Femur (tissue), 1 donor: ENCODE measurements at regions not wholly inside any gene's neighbourhood (a gene's known extent, or its start where the extent isn't known, plus 50 kb on each side); places are given as distances from the start of the nearest gene placed in this dataset.
"Not testable (repeated sequence)": the region's sequence is repeated elsewhere in the genome, so short reads cannot be mapped to it uniquely, and the experiment has no call there.

Experiments
- DNase-seq: peaks from one replicate; pipeline ENCODE4 v3.0.0-alpha.2; 2017

DNA sequence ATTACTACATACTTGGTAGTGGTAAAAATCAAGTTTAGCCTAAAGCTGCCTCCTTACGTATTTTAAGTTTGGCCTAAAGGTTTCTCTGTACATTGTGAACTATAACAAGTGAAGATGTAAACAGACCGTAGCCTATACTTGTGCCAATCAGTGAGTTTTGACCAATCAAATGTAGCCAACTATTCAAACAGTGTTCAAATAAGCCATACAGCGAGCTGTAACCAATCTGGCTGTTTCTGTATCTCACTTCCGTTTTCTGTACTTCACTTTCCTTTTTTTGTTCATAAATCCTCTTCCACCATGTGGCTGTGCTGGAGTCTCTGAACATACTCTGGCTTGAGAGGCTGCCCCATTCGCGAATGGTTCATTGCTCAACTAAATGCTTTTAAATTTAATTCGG lies 2504.6 kb downstream of the PCDH9 start:
- no peak for DNase-seq

DNA sequence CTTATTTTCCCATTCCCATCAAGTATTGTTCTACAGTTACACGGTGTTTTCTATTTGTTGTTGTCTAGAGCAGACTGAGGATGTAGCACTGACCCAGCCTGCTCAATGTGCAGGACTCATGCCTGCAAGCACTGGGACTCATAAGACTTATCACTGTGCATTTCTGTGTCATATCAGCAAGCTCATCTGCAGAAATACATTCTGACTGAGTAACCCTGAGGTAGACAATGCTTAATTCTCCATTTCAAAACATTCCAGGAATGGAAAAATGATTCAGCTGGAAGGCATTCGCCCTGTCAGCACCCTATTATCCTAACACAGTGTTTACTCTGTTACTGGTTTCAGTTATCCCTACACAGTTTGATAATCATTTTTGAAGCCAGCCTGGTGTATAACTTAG lies 2506.4 kb downstream of the PCDH9 start:
- no peak for DNase-seq

DNA sequence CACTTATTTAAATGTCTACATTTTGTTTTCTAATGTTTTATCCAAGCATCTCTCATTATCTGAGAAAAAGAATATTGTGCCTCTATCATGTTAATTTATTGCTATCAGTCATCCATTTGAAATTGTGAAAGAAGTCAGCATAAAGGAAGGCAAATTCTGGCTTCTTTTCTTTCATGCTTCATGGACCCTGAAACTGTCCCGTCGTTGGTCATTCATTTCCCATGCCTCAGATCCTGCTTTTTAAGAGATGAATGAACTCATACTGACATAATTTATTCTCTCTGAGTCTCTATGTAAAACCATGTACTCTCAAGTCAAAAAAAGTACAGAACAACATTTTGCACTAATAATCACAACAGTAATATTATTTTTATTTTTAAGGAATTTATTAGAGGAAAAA lies 2512.0 kb downstream of the PCDH9 start:
- no peak for DNase-seq

DNA sequence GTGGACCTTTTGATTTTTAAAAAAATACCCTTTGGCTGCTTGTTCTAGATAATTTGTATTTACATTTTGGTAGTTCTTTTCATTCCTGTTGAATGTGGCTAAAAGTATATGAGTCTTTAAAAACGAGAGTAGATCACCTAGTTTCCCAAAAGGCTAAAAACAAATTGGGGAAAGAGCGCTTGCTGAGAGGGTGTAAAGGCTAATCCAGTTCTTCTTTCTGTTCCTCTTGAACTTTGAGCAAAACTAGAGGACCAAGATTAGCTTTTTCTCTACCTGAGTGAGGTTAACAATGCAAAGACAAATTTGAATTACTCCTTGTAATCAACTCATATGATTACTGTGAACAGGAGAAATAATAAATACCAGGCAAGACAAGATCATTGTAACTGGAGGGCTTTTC lies 2513.2 kb downstream of the PCDH9 start:
- DNase-seq, result no peak

DNA sequence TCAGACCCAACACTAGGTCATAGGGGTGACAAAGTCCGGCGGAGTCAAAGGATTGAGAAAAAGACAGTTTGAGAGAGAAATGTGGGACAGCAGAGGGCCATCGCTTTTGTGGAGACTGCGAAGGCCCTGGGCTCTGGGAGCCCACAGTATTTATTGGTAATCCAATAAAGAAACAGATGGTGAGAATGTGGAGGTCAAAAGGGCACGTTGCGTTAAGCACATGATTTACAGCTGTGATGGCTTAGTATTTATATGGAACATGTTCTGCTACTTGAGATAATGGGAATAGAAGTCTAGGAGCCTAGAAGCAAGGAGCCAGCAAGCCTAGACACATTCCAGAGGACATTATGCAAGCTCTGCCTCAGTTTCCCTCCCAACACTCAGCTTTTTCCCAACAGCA lies 2521.1 kb downstream of the PCDH9 start:
- no peak for DNase-seq

DNA sequence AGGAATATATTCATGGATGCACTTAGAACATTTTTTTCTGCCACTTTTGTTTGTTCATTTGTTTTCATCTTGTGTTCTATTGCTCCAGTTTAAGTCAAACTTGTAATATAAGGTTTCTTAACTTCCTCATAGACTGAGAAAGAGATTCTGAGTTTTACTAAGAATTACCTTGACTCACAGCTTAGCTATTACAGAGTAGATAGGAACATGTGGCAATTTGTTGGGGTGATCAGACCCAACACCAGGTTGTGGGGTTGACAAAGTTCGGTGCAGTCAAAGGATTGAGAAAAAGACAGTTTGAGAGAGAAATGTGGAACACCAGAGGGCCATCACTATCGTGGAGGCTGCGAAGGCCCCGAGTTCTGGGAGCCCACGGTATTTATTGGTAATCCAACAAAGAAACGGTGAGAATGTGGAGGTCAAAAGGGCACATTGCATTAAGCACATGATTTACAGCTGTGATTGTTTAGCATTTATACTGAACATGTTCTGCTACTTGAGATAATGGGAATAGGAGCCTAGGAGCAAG lies 2526.0 kb downstream of the PCDH9 start:
- DNase-seq, result no peak

DNA sequence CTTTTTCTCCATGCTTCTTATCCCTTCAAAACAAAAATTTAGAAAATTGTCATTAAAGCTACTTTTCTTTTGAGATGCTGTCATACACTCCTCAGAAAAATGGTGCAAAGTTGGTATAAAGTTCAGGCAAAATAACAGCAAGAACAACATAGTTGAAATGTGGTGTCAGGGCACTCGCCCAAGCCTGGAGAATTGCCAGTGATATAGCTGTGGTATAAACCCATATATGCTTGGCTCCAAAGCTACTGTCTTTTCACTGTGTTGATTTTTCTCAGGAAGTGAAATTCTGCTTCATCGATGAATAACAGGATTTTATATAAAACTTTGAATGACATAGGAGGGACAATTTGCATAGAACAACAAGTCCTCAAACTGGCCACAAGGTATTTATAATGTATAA lies 2532.9 kb downstream of the PCDH9 start:
- DNase-seq, result no peak

DNA sequence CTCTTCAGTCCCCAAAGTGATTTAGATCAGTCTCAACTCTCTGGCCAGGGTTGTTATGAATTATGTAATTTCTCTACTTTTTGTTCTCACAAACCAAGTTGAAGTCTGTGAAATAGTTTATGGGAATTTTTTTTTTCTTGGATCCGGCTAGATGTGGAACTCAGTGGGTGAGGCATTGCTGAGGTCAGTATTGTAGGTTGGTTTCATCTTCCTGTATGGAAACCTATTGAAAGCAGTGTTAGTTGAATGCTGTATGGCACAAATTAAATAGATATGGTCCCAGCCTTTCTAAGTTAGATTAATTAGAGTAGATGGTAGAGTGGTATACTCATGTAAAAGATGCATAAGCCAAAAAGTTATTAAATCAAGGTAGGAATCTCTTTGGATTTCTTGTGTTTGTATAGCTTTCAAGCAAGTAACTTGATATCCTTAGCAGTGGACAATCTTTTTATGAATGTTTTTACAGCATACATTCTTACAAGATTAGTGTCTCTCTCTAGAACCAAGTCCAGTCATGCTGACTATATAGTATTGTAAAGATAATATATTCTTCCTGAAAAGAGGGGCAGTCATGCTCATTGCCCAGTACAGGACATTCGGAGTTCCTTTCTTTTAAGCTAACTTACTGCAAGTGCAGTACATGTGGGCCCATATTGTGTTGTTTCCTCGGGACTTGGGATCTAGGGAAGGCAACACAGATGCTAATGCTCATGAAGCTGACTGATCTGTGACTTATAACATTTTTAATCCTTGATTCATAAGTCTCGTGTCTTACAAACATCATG lies 2541.1 kb downstream of the PCDH9 start:
- DNase-seq, result no peak

DNA sequence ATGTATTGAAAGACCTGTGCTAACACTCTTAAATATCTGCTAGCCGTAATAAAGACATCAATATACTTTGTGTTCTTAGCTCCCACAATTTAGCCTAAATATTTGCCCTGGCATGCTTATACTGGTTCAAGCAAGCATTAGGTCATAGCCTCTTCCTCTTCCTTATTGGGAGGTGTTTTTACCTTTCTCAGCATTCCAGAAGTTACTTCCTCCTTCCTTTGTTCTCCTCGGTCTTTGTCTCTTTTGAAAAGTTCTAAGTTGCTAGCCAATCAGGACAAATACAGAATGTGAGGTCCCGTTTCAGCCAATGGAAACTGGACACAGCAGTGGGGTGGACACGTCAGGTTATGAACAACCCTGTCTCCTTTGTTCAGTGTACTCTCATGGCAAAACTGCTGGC lies 2543.6 kb downstream of the PCDH9 start:
- not testable (repeated sequence) for DNase-seq

DNA sequence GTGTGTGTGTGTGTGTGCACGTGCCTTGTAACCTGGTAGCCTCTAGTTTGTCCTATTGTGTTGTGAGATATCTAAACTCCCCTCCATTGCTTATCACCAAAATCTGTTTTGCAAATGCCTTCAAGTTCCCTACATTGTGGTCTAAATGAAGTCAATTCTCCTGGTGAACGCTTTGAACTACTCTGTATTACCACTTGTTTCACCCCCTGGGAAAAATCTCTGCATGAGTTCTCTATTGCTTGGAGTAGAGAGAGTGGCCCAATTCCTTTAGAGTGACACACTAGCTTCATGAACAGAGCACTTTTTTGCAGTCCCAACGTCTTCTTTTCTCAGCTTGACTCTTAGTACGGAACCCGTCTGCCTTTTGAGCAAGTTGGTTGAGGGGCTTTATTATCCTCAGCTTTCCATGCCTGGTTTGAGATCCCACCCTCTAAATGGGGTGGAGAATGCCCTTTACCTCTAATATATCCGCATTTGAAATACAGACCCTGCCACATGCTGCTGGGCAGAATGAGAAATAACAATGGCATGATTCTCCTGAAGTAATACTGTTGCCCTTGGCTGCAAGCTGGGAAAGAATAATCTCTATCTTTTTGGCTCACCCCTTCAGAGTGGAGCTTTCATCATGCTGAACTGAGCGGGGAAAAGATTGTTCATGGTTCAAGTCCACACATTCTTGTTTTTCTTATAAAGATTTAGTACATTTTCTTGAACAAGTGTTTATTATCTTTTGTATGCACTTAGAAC lies 2545.3 kb downstream of the PCDH9 start:
- DNase-seq, result no peak

DNA sequence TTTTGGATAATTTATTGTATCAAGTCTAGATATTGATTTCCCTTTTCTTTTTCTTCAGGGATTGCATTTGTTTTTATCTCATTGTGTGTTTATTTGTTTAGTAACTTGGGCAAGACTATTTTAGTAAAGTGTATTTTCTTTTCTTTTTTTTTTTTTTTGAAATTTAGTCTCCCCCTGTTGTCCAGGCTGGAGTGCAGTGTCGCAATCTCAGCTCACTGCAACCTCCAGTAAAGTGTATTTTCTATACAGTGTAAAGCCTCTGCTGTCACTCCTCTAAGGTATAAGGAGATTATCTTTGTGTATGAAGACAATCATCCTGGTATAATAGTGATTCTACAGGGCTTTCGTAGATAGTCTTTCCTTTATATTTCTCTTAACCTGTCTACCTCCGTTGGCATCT lies 2546.0 kb downstream of the PCDH9 start:
- DNase-seq, result no peak

DNA sequence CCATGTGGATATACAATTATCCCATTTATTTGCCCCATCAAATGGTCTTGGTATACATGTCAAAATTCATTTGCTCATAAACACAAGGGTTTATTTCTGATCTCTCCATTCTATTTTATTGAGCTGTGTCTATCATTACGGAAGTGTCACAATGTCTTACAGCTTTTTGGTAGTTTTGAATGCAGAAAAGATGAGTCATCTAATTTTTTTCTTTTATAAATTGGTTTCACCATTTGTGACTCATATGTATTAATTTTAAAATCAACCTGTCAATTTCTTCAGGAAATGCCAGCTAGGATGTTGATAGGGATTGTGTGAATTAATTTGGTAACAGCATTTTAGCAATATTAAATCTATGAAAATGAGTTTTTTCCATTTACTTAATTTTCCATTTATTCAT lies 2549.4 kb downstream of the PCDH9 start:
- no peak for DNase-seq

DNA sequence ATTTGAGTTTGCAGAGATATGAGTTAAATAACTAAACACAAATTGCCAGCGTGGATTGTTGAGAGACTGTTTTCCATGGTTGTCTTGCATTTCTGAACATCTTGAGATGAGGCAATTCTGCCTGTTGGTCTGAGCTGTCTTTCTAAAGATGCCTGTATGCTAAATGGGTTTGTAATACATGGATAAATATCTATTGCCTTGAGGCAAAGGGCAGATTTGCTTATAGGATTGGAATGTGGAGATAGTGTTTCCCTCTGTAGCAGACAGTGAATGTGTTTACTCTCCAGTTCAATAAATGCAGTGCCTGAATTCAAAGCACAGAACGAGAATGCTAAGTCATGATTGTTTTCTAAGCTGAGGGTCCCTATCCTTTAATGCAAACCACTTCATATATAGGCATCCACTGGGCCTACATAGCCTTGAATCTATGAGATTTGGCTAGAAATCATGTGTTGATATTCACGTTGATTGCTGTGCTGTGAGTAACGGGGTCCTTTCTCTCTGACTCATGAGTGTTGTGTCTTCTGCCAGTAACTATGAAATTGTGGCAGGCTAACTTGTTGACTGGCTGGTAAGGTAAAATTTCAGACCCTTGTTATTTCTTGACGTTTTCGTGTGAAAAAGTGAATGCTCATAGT lies 2554.8 kb downstream of the PCDH9 start:
- DNase-seq, result no peak

DNA sequence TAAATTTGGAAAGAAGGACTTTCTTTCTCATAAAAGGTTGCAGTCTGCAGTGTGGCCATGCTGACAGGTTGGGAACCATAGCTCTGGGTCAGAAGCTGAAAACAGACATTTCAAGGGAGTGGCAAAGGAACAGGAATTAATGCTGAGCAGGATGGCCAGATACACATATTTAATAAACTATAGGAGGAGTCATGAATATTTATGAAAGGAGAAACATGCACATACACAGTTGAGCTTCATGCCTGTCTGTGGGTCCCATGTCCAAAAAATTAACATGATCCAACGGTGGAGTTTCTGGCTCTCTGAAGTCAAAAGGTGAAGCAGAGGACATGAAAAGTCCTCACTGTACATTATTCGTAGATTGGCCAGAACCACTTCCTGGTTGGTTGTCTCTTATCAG lies 2556.0 kb downstream of the PCDH9 start:
- no peak for DNase-seq

DNA sequence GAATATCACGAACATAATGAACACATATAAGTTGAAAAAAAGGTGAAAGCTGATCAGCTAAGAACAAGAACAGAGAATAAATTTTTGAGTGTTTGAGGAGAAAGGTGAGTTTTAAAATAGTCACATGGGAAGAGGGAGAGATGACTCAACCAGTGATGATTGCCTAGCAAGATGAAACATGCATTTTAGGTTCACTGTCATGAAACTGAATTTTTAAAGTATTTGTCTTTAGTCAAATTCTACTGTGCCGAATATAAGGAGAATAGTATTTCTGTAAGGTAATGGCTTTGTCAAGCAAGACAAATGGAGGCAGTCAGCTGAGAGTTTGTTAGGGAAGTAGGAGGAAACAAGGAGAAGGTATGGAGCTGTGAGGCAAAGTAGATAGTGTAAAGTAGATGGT lies 2557.4 kb downstream of the PCDH9 start:
- DNase-seq, result no peak

DNA sequence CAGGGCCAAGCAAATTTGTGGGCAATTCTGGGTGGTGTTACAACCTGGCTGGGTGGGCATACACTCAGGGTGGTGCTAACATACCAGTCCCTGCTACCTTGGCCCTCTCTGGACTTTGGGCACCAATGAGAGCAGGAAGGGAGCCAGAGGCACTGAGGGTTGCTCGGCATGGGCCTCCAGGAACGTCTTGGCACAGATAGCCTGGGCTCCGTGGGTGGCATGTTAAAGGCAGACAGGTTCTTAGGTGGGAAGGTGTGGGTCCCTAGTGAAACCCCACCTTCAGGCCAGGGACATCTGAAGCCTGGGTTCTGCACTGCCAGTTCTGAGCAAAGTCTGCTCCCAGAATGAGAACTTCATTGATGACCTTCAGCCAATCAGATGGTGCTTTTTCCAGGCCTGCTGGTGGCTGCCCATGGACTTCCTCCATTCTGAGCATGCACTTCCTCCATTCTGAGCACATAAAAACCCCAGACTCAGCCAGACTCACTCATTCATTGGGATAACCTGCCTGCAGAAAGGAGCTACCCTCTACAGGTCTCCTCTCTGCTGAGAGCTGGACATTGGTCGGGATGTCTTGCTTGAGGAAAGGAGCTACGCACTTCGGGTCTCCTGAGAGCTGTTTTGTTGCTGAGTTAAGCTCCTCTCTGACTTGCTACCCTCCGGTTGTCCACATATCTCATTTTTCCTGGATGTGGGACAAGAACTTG lies 2567.1 kb downstream of the PCDH9 start:
- no peak for DNase-seq

DNA sequence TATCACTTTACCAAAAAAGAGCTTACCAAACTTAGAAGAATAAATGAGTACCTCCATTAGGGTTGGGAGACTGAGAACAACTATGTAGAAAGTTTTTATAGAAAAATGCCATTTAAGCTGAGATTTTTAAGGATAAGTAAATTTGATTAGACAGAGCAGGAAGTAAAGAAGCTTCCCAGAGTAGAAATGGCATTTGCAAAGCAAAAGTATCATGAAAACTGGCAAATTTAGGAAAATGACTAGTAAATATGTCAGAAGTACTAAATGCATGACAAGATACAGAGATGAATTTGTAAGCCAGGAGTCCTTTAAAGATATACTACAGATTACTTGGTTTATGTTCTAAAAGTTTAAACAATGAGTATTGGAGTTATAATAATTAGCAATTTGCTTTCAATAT lies 2581.8 kb downstream of the PCDH9 start:
- no peak for DNase-seq

DNA sequence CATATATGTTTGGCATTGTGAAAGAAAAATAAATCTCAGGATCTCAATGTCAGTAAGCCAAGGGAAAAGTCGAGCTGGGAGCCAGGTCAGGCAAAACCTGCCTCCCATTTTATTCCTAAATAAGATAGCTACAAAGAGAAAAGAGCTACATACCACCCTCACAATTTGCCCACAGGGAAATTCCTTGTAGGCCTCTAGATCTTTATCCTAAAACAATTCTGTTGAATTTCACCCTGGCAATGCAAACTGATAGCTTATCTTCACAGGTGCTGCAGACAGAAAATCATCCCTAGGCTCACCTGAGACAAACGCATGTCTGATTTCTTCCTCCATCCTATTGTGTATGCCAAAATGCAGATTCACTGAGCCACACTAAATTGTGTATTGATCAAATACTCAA lies 2587.1 kb downstream of the PCDH9 start:
- DNase-seq, result no peak

DNA sequence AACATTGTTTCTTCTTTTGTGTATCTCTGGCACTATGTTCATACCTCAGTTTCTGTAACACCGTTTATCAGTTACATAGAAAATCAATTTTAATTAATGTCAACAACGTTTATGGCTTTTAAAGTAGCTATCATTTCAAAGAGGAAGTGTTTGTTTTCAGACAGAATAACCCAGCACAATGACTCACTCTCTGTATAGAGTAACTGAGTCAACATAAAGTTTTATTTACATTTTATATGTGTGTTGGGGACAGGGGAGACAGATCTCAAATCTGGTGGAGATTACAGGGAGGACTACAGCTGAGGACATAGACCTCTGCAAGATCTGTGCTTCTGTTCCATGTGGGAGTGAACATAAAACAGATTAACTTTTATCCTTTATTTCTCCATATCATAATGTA lies 2590.1 kb downstream of the PCDH9 start:
- DNase-seq, result no peak

DNA sequence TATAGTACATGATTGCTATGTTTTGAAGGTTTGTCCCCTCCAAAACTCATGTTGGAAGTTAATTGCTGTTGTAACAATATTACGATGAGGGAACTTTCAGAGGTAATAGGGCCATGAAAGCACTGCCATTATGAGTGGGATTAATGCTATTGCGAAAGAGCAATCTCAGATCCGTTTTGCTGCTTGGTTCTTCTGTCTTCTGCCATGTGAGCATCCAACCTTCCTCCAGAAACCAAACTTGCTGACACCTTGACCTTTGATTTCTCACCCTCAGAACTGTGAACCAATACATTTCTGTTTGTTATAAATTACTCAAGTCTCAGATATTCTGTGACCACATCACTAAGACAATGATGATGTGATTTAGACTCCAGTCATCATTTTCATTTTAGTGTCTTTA lies 2590.9 kb downstream of the PCDH9 start:
- DNase-seq, result no peak

DNA sequence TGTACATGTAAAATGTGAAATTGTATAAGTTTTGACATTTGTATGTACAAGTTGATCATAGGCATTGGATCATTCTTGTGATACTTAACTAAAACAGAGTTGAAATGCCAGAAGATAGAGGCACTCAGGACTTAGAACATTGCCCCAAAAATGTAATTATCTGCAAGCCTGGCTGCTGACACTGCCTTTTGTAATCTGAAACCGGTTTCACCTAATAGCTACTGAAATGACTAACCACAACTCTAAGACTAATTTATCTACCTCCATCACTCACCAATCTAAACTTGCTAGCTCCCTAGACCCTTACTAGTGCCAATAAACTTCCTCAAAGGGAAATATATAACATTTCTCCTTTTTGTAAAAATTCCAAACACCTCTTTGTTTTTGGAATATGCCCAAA lies 2596.2 kb downstream of the PCDH9 start:
- DNase-seq, result no peak

DNA sequence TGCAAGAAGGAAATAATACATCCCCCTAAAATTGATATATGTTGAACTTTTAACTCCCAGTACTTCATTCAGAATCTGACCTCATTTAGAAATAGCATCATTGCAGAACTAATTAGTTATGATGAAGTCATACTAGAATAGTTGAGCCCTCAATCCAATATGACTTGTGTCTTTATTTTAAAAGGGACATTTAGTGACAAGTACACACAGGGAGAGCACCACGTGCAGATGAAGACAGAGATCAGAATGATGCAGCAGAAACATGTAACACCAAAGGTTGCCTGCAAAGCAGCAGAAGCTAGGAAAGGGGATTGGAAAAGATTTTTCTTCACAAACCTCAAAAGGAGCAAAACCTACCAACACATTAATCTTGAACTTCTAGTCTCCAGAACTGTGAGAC lies 2602.5 kb downstream of the PCDH9 start:
- DNase-seq, result no peak

DNA sequence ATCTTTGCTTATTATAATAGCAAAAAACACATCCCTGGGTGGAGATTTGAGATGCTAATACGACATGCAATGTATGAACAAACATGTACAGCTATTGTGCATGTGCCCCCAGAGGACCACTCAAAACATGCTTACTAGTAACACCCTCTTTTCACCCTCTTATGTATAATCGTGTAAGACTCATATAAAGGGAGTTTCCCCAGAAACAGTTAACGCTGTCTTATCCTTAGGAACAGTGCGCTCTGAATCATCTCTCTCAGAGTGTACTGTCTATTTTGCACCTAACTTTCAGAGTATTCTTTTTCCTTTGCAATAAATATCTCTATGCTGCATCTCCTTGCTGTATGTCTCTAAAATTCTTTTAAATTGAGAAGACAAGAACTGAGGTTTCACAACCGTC lies 2604.0 kb downstream of the PCDH9 start:
- DNase-seq, result no peak
